ENCODE measurements at regions not wholly inside any gene's neighbourhood (a gene's known extent, or its start where the extent isn't known, plus 50 kb on each side); places are given as distances from the start of the nearest gene placed in this dataset.

- in situ Hi-C loops (cut with MboI): loop anchor here (25.0 kb wide), 1 partner anchor 611 kb away; no protein-coding TSS in a partner anchor
- CTCF ChIA-PET: interaction anchor here (1.1 kb wide), 1 partner anchor 24 kb away, joined by 3 read pairs; no protein-coding TSS in a partner anchor
- WGBS (ENCODE audit: insufficient coverage, insufficient replicate concordance, low lambda C conversion rate, missing lambda C conversion rate): 14% methylated on average over 4 of the region's 4 CpGs
These were observed 271.2 kb downstream of the ADRA2A start for GRCh38 chr10:111348076-111348475.

GRCh38 chr10:111354859-111355258, 278.0 kb downstream of the ADRA2A start:
- no TSS peak for BruUV-seq (replicated peaks)
- intact Hi-C loops (cut with micrococcal nuclease; ENCODE audit: unreplicated experiment) (no loop called here), in situ Hi-C loops (cut with MboI) (no loop called here)
- no peaks in the 10 kb centered on the region for H4K20me1 ChIP-seq (ENCODE audit: control insufficient read depth, insufficient read depth)
- H3K27me3 ChIP-seq (replicated peaks in 1 of 2; ENCODE audit: control insufficient read depth in 2 of 2, insufficient read depth in 2 of 2, low read length in 1 of 2): no peaks in the 10 kb centered on the region
- no peak for ATAC-seq
- H3K4me3 ChIP-seq: no peak overlapping the region
- no peaks in the 10 kb centered on the region for H3K4me1 ChIP-seq (ENCODE audit: control insufficient read depth, insufficient read depth, low read length)
- TF ChIP-seq SREBF1 (IDR thresholded peaks at IDR 0.05; ENCODE audit: low read length) (no peak), ZNF384 (IDR thresholded peaks at IDR 0.05; ENCODE audit: borderline replicate concordance, low read depth, low read length) (no peak), RAD21 (IDR thresholded peaks at IDR 0.05; ENCODE audit: insufficient read depth, low read depth, low read length) (no peak), RUNX3 (IDR thresholded peaks at IDR 0.05; ENCODE audit: low read length) (no peak), POLR2A (IDR thresholded peaks at IDR 0.05; ENCODE audit: low read depth, low read length) (no peak), NFIC (IDR thresholded peaks at IDR 0.05; ENCODE audit: low read depth, low read length) (no peak), NFYB (IDR thresholded peaks at IDR 0.05; ENCODE audit: insufficient read depth, low read depth, low read length) (no peak), NFXL1 (IDR thresholded peaks at IDR 0.05; ENCODE audit: borderline replicate concordance) (no peak), NBN (IDR thresholded peaks at IDR 0.05) (no peak), SKIL (IDR thresholded peaks at IDR 0.05; ENCODE audit: low read depth, poor library complexity, severe bottlenecking) (no peak), CHD2 (IDR thresholded peaks at IDR 0.05; ENCODE audit: borderline replicate concordance, low read depth, low read length) (no peak)
- no peaks in the 10 kb centered on the region for H3K79me2 ChIP-seq (ENCODE audit: control insufficient read depth, insufficient read depth, low read length)
- H3K27ac ChIP-seq (ENCODE audit: control insufficient read depth, insufficient read depth): no peak overlapping the region
- SMC1A ChIA-PET (ENCODE audit: uncharacterized antibody, unreplicated experiment): interaction anchor here (0.8 kb wide), 1 partner anchor 8 kb away, joined by 3 read pairs; no protein-coding TSS in a partner anchor
- no peak for DNase-seq (ENCODE audit: low read depth, low spot score)
- no peak overlapping the region for H3K9ac ChIP-seq (ENCODE audit: control insufficient read depth, insufficient read depth, low read length)
- H3K9me3 ChIP-seq (replicated peaks; ENCODE audit: control insufficient read depth, insufficient read depth, low read length): no peaks in the 10 kb centered on the region
- CTCF ChIA-PET: interaction anchor here (1.6 kb wide), 2 partner anchors 18 to 244 kb away, joined by 3 to 6 read pairs; no protein-coding TSS in a partner anchor
- no peaks in the 10 kb centered on the region for H3K36me3 ChIP-seq (ENCODE audit: control insufficient read depth in 2 of 2, insufficient read depth in 2 of 2, low read length in 1 of 2)
- 0% methylated on average over 1 of the region's 1 CpG for WGBS (ENCODE audit: insufficient coverage, insufficient replicate concordance, low lambda C conversion rate, missing lambda C conversion rate)
- POLR2A ChIA-PET: no interaction called here
- RAD21 ChIA-PET (ENCODE audit: unreplicated experiment): no interaction called here
- no peak for FAIRE-seq
- no peak overlapping the region for H3K4me2 ChIP-seq (ENCODE audit: control insufficient read depth, insufficient read depth)
- no peak overlapping the region for H2AFZ ChIP-seq (ENCODE audit: control insufficient read depth, low read depth, low read length)

More at GRCh38 chr10:111348076-111348475, 271.2 kb downstream of the ADRA2A start:
- ChIA-PET RAD21 (ENCODE audit: unreplicated experiment) (interaction anchor here (1.0 kb wide), 1 partner anchor 9 kb away, joined by 3 read pairs; no protein-coding TSS in a partner anchor), POLR2A (no interaction called here), SMC1A (ENCODE audit: uncharacterized antibody, unreplicated experiment) (interaction anchor here (0.7 kb wide), 1 partner anchor 12 kb away, joined by 3 read pairs; no protein-coding TSS in a partner anchor)
- Histone ChIP-seq H3K27ac (ENCODE audit: control insufficient read depth, insufficient read depth) (no peak overlapping the region), H3K4me3 (no peak overlapping the region), H3K4me2 (ENCODE audit: control insufficient read depth, insufficient read depth) (no peak overlapping the region), H3K36me3 (ENCODE audit: control insufficient read depth in 2 of 2, insufficient read depth in 2 of 2, low read length in 1 of 2) (no peaks in the 10 kb centered on the region), H3K9ac (ENCODE audit: control insufficient read depth, insufficient read depth, low read length) (no peak overlapping the region), H3K27me3 (replicated peaks in 1 of 2; ENCODE audit: control insufficient read depth in 2 of 2, insufficient read depth in 2 of 2, low read length in 1 of 2) (no peaks in the 10 kb centered on the region; a peak in 1 of 4 replicates), H2AFZ (ENCODE audit: control insufficient read depth, low read depth, low read length) (no peak overlapping the region), H3K79me2 (ENCODE audit: control insufficient read depth, insufficient read depth, low read length) (no peaks in the 10 kb centered on the region), H3K9me3 (replicated peaks; ENCODE audit: control insufficient read depth, insufficient read depth, low read length) (no peaks in the 10 kb centered on the region), H4K20me1 (ENCODE audit: control insufficient read depth, insufficient read depth) (no peaks in the 10 kb centered on the region), H3K4me1 (ENCODE audit: control insufficient read depth, insufficient read depth, low read length) (no peaks in the 10 kb centered on the region)
- DNase-seq (ENCODE audit: low read depth, low spot score): no peak
- intact Hi-C loops (cut with micrococcal nuclease; ENCODE audit: unreplicated experiment): no loop called here
- ATAC-seq: no peak
- BruUV-seq (replicated peaks): no TSS peak
- TF ChIP-seq SIN3A (IDR thresholded peaks at IDR 0.05; ENCODE audit: low read depth, low read length) (no peak), CREM (IDR thresholded peaks at IDR 0.05; ENCODE audit: low read depth) (no peak), TARDBP (IDR thresholded peaks at IDR 0.05; ENCODE audit: borderline replicate concordance) (no peak), HDAC2 (IDR thresholded peaks at IDR 0.05) (no peak)
- FAIRE-seq: no peak
